Stimulated activated CD8-positive, alpha-beta memory T cell treated with anti-CD3 and anti-CD28 coated beads, Interleukin-2, amount 100 ng/mL, for 1 hour (primary cell): ENCODE measurements at regions not wholly inside any gene's neighbourhood (a gene's known extent, or its start where the extent isn't known, plus 50 kb on each side); places are given as distances from the start of the nearest gene placed in this dataset.

Experiments used
- DNase-seq, 2 donors: peaks; one replicate each; pipeline ENCODE4 v3.0.0-alpha.2; 2020; ENCODE audit warnings: low read depth in 2 of 2

DNA sequence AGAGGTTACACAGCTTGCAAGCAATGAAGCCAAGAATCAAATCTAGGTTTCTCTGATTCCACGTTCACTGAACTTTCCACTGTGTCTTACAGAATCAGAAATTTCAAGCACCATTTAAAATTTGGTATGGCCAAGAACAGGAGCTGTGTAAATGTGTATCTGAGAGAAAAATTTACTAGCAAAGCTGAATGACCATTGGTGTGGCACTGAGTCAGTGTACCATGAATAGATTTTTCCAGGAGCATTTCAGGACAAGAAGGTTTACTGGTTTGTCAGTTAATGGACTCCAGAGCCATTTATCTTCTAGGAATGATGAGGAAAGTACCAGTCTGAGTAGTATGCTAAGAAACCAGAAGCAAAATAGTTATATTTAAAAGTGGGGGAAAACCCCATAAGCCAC lies 269.4 kb upstream of the FAT3 start:
- no peak for DNase-seq

GRCh38 chr11:91952056-91952455 lies 272.6 kb upstream of the FAT3 start:
- no peak for DNase-seq

- DNase-seq: no peak
Observed at GRCh38 chr11:91947215-91947820, 277.3 kb upstream of the FAT3 start.

GRCh38 chr11:91946397-91946951 lies 278.1 kb upstream of the FAT3 start:
- no peak for DNase-seq

DNA sequence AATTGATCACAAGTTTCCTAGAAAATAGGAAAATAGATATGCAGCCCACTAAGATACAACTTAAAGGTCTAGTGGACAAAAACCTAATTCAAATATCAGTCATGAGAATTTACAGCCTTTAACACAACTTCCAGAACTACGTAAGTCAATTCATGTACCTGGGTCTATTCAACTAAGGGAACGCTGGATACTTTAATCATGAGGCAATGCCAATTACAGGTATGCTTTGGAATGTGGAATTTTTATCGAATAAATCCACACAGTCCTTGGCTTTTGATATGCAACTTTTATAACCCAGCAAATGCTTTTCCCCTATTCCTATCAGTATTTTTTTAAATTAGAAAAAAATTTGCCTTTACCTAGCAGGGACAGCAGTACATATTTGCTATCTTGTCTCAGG lies 289.5 kb upstream of the FAT3 start:
- no peak for DNase-seq

GRCh38 chr11:91932151-91932821 lies 292.3 kb upstream of the FAT3 start:
- DNase-seq: no peak

GRCh38 chr11:91927448-91927847 lies 297.2 kb upstream of the FAT3 start:
- DNase-seq: no peak

DNA sequence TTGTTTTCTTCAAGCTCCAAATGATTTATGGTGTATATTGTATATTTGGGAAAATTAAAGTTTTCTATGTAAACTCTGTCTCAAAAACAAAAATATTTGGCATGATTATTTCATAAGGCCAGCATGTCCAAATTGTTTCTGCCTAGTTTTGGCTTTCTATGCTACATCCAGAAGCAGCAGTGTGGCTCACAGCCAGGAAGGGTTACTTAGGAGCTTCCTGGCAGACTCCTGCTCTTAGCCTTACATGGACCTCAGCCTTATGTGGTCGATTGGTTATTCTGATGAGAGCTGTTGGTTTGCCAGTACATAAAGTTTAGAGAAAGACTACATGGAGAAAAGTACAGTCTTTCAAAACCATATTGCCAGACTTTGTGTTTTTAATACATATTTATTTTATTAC lies 297.7 kb upstream of the FAT3 start:
- DNase-seq: no peak

DNA sequence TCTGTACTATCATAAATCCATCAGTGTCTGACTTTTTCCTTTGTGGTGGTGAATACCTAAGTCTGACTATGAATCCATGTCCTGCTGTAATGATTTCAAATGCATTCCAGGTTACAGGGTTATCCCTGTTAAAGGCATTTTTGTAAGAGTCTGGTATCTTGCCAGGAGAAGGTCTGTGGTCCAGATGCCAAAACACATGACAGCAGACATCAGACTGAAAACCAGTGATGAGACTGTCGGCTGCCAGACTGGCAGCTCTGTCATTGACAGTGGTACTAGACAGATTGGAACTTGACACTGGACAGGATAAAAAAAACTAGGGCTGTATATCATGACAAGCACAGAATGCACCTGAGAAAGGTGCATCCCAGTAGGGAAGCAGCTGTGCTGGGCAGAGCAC lies 301.8 kb upstream of the FAT3 start:
- DNase-seq: no peak

DNA sequence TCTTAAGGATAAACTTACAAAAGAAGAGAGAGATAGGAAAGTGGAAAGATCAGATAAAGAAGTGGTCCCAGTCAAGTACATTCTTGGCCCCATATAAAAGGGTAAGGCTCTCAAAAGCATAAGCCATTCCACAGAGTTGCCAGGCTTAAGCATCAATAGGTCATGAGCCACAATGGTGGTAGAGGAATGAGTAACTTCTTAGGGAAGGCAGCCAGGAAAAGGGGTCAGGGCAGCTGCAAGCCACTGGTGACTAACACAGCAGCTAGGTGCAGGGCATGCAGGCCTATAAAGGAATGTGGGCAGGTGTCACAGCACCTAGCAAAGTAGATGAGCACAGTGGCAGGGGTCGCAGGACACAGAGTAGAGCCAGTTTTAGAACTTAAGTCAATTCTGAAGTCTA lies 302.6 kb upstream of the FAT3 start:
- no peak for DNase-seq

DNA sequence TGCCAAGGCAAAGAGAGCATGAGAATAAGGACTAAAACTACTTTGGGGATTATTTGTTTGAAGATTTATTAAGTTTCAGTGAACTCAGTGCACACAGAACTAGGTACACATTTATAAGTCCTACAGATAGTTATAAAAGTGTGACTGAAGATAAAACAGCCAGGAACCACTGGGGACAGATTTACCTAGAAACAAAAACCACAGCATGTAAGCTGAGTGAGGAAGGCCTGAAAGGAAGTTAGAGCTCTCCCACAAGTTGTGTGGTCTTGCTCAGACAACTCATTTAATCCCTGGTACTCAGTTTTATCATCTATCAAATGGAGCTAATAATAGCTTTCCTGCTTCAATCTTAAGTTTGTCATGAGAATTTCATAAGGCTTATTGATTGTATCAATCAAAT lies 311.2 kb upstream of the FAT3 start:
- DNase-seq: no peak

DNA sequence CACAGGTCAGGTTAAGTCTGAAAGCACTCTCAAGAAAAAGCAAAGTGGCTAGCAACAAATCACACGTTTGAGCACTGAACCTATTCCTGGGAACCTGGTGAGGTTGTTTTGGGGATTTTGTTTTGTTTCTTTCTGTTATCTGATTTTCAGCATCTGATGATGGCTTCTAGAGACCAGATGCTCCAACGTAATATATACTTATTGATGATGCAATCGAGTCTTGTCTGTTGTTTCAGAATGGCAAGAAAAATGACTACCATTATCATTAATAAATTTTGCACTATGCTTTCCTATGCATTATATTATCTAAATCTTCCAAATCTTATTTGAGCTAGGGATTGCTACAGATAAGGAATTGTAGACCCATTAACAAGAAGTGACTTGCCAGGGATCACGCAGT lies 312.3 kb upstream of the FAT3 start:
- no peak for DNase-seq

DNA sequence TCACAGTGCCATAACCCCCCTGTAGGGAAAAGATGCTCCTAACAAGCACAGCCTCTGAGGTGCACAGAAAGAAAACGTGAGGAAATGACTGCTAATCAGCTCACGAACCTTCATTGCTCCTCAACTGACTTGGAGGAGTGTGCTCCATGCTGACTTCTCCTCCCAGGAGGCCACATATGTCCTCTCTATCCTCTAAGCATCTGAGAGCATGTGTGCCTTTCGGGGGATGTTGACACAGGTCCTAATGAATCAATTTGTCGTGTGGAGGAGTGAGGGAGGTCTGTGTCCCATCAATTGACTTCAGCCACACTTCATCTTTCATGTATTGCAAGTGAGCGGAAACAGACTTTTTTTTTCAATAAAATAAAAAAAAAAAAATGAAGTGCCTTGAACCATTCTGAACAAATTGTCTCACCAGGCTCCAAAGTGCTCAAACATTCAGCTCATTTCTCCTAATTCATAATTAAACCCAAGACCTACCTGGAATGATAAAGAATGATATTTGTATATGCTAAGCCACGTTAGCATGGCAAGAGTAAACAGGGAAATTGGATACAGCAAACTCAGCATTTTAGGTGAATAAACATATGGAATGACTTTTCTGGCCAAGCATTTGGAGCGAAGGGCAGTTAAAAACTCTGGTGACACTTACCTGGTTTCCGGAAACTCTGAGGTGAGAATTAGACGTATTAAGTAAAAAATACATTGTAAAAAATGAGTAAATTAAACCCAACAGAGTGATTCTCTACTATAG lies 317.6 kb upstream of the FAT3 start:
- DNase-seq: no peak

- no peak for DNase-seq
Observed at GRCh38 chr11:91904792-91905785, 319.5 kb upstream of the FAT3 start.

DNA sequence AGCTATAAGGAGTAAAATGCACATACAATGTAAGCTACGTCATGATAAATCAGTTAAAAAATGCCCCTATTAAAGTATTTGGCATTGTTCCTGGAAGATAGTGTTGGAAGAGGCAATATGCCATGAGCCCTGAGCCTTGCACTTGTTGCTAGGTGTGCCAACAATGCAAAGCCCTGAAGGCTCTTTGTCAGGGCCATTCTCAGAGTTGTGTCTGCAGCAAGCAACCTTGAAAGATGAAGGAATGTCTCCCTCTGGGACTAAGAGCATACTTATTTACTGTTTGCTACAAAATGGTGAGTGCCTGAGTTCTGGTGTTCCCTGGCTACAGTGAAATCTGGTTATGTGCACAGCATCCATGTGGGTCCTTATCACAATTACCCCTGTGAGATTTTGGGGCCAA lies 322.3 kb upstream of the FAT3 start:
- no peak for DNase-seq

- DNase-seq: no peak
Observed at GRCh38 chr11:91880660-91881059, 344.0 kb upstream of the FAT3 start.

GRCh38 chr11:91876746-91877145 lies 347.9 kb upstream of the FAT3 start:
- DNase-seq: no peak

- DNase-seq: no peak
Observed at GRCh38 chr11:91872243-91872642, 352.4 kb upstream of the FAT3 start.

GRCh38 chr11:91871791-91872190 lies 352.8 kb upstream of the FAT3 start:
- no peak for DNase-seq

DNA sequence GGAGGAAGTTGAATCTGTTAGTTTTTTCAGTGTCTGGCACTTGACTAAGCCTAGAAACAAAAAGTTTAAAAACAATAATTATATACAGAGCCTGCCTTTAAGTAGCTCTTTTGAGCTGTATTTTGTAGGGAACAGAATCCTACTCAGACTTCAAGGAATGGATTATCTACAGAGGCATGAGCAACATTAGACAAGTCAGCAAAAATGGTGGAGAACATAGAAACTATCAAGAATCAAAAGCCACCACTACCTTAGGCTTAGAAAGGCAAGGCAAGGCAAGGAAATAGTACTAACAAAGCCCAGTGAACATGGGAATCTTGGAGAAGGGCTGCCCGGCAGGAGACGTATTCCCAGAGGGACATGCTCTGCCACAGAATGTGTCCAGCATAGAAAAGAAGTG lies 353.6 kb upstream of the FAT3 start:
- no peak for DNase-seq

GRCh38 chr11:91869686-91870085 lies 354.9 kb upstream of the FAT3 start:
- DNase-seq: no peak

DNA sequence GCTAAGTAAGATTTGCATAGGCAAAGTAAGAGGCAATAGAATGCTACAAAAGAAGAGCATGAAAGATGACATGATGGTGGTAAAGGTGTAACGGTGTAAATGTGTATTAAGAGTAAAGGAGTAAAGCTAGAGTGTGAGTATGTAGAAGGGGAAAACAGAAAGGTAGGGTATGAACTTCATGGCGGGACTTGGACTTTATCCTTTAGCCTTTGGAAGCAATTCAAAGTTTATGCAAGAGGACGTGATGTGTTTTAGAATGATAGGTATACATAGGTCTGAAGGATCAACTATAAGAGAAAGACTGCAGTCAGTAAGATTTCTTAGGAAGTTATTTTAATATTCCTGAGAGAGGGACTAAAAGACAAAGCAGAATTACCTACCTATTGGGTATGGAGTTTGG lies 358.0 kb upstream of the FAT3 start:
- no peak for DNase-seq
